ENCODE measurements at regions not wholly inside any gene's neighbourhood (a gene's known extent, or its start where the extent isn't known, plus 50 kb on each side); places are given as distances from the start of the nearest gene placed in this dataset.

DNA sequence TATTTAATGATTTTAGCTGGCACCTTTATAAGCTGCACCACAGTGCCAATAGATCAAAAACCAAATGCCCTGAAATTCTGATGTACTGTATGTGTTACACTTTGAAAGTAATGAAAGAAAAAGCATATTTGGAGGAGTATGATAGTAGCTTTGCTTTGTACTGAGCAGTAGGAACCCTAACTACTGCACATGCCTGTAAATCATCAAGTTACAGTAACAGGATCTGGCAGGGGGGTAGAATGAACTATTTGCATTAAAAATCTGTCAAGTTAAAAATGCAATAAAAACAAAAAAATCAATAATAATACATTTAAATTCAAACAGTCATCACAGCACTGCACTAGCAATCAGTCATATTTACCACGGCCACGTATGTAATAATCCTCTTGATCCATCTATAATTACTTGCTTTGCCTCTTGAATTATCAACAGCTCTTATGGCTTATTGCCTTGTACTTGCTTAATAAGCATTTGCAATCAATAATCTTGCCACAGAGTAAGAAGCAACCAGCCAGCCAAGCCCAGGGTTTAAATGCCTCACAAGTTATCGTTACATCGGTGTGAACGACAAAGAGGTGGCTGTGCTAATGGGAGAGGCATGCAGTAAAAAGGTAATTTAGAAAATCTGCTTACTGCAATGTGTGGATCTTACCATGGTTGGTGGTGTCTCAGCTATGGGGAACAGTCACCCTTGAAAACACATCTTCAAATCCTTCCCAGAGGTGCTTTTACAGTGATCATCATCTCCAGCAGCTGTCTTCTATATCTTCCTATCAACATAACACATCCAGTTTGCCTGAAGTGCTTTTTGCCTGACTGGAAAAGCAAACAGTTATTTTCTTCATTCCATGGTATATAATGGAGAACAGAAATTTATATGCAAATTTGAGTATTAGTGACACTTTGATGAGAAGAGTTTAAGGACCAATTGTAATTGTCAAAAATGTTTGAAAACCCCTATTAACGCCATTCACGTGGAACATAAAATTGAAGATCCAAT, 1812.1 kb upstream of the ADGRL3 start:
- H3K27me3 ChIP-seq (ENCODE audit: insufficient read depth), result no peaks in the 10 kb centered on the region
- H3K4me2 ChIP-seq, result no peak overlapping the region
- H3F3A ChIP-seq (replicated peaks; ENCODE audit: low read depth), result no peaks in the 10 kb centered on the region
- no peak overlapping the region for H3K27ac Mint-ChIP-seq
- no peak for ATAC-seq
- no peaks in the 10 kb centered on the region for H3K4me1 ChIP-seq (ENCODE audit: insufficient read depth)
- no peak overlapping the region for H3K4me3 Mint-ChIP-seq
- no peaks in the 10 kb centered on the region for H3K4me1 Mint-ChIP-seq
- H3K36me3 Mint-ChIP-seq (ENCODE audit: low read depth), result peaks cover 3% of the 10 kb centered on the region; the same call in 1 of the 3 replicates
- H3K27me3 Mint-ChIP-seq (ENCODE audit: insufficient read depth, low read depth, poor library complexity), result no peaks in the 10 kb centered on the region
- no peak for DNase-seq (ENCODE audit: low spot score)
- H3K4me3 ChIP-seq, result no peak overlapping the region
- 0 out of 2 replicates have a peak, but pooled peaks cover 3% of the 10 kb centered on the region for H3K36me3 ChIP-seq (ENCODE audit: insufficient read depth)
- H3K9me2 ChIP-seq (ENCODE audit: insufficient read depth), result no peaks in the 10 kb centered on the region
- no peak overlapping the region for H2AFZ ChIP-seq
- H3K79me2 ChIP-seq (replicated peaks; ENCODE audit: insufficient read depth), result no peaks in the 10 kb centered on the region
- no peak overlapping the region for H3K27ac ChIP-seq (ENCODE audit: low read depth)
- peaks cover 3% of the 10 kb centered on the region; the same call in 2 of the 3 replicates for H3K9me3 Mint-ChIP-seq
- TF ChIP-seq EZH2phosphoT487 (IDR thresholded peaks at IDR 0.05; ENCODE audit: unreplicated experiment), result no peak
- TF ChIP-seq ZNF331 (CRISPR knock-in tag; IDR thresholded peaks at IDR 0.05; ENCODE audit: low read depth), result no peak
- no peak for TF ChIP-seq ZNF114 (CRISPR knock-in tag; IDR thresholded peaks at IDR 0.05)
- no peak for TF ChIP-seq POLR2AphosphoS5 (IDR thresholded peaks at IDR 0.05; ENCODE audit: low read depth)
- no peak for TF ChIP-seq EZH2 (IDR thresholded peaks at IDR 0.05; ENCODE audit: low read depth, unreplicated experiment)
- TF ChIP-seq ETS1 (IDR thresholded peaks at IDR 0.05), result no peak
- TF ChIP-seq, protein P1, sequence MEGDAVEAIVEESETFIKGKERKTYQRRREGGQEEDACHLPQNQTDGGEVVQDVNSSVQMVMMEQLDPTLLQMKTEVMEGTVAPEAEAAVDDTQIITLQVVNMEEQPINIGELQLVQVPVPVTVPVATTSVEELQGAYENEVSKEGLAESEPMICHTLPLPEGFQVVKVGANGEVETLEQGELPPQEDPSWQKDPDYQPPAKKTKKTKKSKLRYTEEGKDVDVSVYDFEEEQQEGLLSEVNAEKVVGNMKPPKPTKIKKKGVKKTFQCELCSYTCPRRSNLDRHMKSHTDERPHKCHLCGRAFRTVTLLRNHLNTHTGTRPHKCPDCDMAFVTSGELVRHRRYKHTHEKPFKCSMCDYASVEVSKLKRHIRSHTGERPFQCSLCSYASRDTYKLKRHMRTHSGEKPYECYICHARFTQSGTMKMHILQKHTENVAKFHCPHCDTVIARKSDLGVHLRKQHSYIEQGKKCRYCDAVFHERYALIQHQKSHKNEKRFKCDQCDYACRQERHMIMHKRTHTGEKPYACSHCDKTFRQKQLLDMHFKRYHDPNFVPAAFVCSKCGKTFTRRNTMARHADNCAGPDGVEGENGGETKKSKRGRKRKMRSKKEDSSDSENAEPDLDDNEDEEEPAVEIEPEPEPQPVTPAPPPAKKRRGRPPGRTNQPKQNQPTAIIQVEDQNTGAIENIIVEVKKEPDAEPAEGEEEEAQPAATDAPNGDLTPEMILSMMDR (conservative IDR thresholded peaks at IDR 0.05; ENCODE audit: low read depth in 2 of 2), result no peak
- TF ChIP-seq, protein P2, sequence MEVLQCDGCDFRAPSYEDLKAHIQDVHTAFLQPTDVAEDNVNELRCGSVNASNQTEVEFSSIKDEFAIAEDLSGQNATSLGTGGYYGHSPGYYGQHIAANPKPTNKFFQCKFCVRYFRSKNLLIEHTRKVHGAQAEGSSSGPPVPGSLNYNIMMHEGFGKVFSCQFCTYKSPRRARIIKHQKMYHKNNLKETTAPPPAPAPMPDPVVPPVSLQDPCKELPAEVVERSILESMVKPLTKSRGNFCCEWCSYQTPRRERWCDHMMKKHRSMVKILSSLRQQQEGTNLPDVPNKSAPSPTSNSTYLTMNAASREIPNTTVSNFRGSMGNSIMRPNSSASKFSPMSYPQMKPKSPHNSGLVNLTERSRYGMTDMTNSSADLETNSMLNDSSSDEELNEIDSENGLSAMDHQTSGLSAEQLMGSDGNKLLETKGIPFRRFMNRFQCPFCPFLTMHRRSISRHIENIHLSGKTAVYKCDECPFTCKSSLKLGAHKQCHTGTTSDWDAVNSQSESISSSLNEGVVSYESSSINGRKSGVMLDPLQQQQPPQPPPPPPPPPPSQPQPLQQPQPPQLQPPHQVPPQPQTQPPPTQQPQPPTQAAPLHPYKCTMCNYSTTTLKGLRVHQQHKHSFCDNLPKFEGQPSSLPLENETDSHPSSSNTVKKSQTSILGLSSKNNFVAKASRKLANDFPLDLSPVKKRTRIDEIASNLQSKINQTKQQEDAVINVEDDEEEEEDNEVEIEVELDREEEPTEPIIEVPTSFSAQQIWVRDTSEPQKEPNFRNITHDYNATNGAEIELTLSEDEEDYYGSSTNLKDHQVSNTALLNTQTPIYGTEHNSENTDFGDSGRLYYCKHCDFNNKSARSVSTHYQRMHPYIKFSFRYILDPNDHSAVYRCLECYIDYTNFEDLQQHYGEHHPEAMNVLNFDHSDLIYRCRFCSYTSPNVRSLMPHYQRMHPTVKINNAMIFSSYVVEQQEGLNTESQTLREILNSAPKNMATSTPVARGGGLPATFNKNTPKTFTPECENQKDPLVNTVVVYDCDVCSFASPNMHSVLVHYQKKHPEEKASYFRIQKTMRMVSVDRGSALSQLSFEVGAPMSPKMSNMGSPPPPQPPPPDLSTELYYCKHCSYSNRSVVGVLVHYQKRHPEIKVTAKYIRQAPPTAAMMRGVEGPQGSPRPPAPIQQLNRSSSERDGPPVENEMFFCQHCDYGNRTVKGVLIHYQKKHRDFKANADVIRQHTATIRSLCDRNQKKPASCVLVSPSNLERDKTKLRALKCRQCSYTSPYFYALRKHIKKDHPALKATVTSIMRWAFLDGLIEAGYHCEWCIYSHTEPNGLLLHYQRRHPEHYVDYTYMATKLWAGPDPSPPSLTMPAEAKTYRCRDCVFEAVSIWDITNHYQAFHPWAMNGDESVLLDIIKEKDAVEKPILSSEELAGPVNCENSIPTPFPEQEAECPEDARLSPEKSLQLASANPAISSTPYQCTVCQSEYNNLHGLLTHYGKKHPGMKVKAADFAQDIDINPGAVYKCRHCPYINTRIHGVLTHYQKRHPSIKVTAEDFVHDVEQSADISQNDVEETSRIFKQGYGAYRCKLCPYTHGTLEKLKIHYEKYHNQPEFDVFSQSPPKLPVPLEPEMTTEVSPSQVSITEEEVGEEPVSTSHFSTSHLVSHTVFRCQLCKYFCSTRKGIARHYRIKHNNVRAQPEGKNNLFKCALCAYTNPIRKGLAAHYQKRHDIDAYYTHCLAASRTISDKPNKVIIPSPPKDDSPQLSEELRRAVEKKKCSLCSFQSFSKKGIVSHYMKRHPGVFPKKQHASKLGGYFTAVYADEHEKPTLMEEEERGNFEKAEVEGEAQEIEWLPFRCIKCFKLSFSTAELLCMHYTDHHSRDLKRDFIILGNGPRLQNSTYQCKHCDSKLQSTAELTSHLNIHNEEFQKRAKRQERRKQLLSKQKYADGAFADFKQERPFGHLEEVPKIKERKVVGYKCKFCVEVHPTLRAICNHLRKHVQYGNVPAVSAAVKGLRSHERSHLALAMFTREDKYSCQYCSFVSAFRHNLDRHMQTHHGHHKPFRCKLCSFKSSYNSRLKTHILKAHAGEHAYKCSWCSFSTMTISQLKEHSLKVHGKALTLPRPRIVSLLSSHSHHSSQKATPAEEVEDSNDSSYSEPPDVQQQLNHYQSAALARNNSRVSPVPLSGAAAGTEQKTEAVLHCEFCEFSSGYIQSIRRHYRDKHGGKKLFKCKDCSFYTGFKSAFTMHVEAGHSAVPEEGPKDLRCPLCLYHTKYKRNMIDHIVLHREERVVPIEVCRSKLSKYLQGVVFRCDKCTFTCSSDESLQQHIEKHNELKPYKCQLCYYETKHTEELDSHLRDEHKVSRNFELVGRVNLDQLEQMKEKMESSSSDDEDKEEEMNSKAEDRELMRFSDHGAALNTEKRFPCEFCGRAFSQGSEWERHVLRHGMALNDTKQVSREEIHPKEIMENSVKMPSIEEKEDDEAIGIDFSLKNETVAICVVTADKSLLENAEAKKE (CRISPR knock-in tag; IDR thresholded peaks at IDR 0.05), result no peak
- no peak for TF ChIP-seq NANOG (IDR thresholded peaks at IDR 0.05; ENCODE audit: borderline replicate concordance)
- TF ChIP-seq REST (IDR thresholded peaks at IDR 0.05; ENCODE audit: unreplicated experiment), result no peak
- no peak for TF ChIP-seq JUNB (IDR thresholded peaks at IDR 0.05; ENCODE audit: unreplicated experiment)
- no peak for TF ChIP-seq CREB1 (CRISPR knock-in tag; IDR thresholded peaks at IDR 0.05; ENCODE audit: low read depth)
- no peak for TF ChIP-seq STAT1 (IDR thresholded peaks at IDR 0.05; ENCODE audit: unreplicated experiment)
- no peaks in the 10 kb centered on the region for H4K20me1 ChIP-seq (replicated peaks; ENCODE audit: insufficient read depth)
